Loucy (cell line): ENCODE measurements at regions not wholly inside any gene's neighbourhood (a gene's known extent, or its start where the extent isn't known, plus 50 kb on each side); places are given as distances from the start of the nearest gene placed in this dataset.

Experiments
- H2AFZ ChIP-seq: fragments of 200-600 bp; sonication (generic); 2 replicates; pipeline ENCODE4 v1.6.0; 2016; ENCODE audit warnings: antibody characterized with exemption, mild to moderate bottlenecking, low read length, moderate library complexity
- H3F3A ChIP-seq: fragments of 200-600 bp; 2 replicates; pipeline ENCODE4 v1.6.0; 2016; ENCODE audit warnings: antibody characterized with exemption, low read depth, mild to moderate bottlenecking
- H3K27me3 ChIP-seq: fragments of 200-600 bp; sonication (generic); 2 replicates; pipeline ENCODE4 v1.6.1; 2014; ENCODE audit warnings: low read length, mild to moderate bottlenecking; ENCODE audit not compliant: insufficient read depth, poor library complexity, severe bottlenecking
- H3K36me3 ChIP-seq: fragments of 200-600 bp; sonication (generic); 2 replicates; pipeline ENCODE4 v1.6.1; 2016; ENCODE audit warnings: low read length; ENCODE audit not compliant: insufficient read depth
- H3K4me1 ChIP-seq: fragments of 200-600 bp; sonication (generic); 2 replicates; pipeline ENCODE4 v1.5.1; 2014; ENCODE audit warnings: low read length, mild to moderate bottlenecking; ENCODE audit not compliant: insufficient read depth, poor library complexity, severe bottlenecking
- H3K4me2 ChIP-seq: fragments of 200-600 bp; sonication (generic); 2 replicates; pipeline ENCODE4 v1.6.0; 2014; ENCODE audit warnings: antibody characterized with exemption, low read length, low read depth, mild to moderate bottlenecking; ENCODE audit not compliant: poor library complexity, severe bottlenecking
- H3K4me3 ChIP-seq: fragments of 200-600 bp; sonication (generic); 2 replicates; pipeline ENCODE4 v1.5.1; 2014; ENCODE audit warnings: low read length, mild to moderate bottlenecking, mixed read lengths; ENCODE audit not compliant: poor library complexity, severe bottlenecking
- H3K79me2 ChIP-seq: fragments of 200-600 bp; sonication (generic); 2 replicates; pipeline ENCODE4 v1.6.1; 2014; ENCODE audit warnings: low read length; ENCODE audit not compliant: insufficient read depth
- H3K9ac ChIP-seq: fragments of 200-600 bp; sonication (generic); 2 replicates; pipeline ENCODE4 v1.6.0; 2014; ENCODE audit warnings: mild to moderate bottlenecking, low read depth, low read length, moderate library complexity; ENCODE audit not compliant: poor library complexity, severe bottlenecking
- H3K9me2 ChIP-seq: fragments of 200-600 bp; sonication (generic); replicated peaks from 2 replicates; pipeline ENCODE4 v1.6.1; 2016; ENCODE audit warnings: low read depth, low read length, mixed read lengths
- H3K9me3 ChIP-seq: fragments of 200-600 bp; sonication (generic); 2 replicates; pipeline ENCODE4 v1.6.1; 2014; ENCODE audit warnings: mild to moderate bottlenecking, antibody characterized with exemption, low read length, low read depth; ENCODE audit not compliant: insufficient read depth
- H4K20me1 ChIP-seq: fragments of 200-600 bp; sonication (generic); 2 replicates; pipeline ENCODE4 v1.6.0; 2014; ENCODE audit warnings: antibody characterized with exemption, low read length, mild to moderate bottlenecking; ENCODE audit not compliant: insufficient read depth, poor library complexity, severe bottlenecking
- EZH2phosphoT487 ChIP-seq: fragments of 200-600 bp; IDR thresholded peaks from 2 replicates; pipeline ENCODE4 v1.6.1; 2018; ENCODE audit warnings: antibody characterized with exemption, mild to moderate bottlenecking, moderate library complexity, borderline replicate concordance
- TF ChIP-seq, protein P1 (sequence below): fragments of 200-600 bp; sonication (generic); conservative IDR thresholded peaks from 2 replicates; pipeline ENCODE4 v1.5.1; 2014; ENCODE audit warnings: mild to moderate bottlenecking, antibody characterized with exemption, low read length

DNA sequence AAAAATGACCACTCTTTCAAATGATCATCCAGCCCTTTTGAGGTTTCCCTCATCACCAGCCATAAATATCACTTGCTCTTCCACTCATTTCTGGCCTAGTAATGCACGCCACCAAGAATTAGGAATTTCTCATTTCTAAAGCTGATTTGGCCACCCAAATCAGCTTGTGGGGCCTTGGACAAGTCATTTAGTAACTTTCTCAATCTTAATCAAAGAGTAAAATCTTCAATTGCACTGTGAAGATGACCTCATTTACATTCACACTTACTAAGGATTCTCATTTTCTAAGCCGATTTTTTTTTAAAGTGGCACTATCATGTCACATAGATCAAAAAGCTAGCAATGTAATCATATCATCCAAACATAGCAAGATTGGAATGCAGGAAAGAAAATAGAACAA lies 150.0 kb upstream of the HHIP start:
- Histone ChIP-seq H3F3A (no peaks in the 10 kb centered on the region), H3K27me3 (no peaks in the 10 kb centered on the region), H3K4me1 (peaks cover 21% of the 10 kb centered on the region), H3K9me3 (no peaks in the 10 kb centered on the region), H2AFZ (no peak overlapping the region), H3K9me2 (no peaks in the 10 kb centered on the region), H4K20me1 (no peaks in the 10 kb centered on the region), H3K9ac (no peak overlapping the region), H3K4me3 (no peak overlapping the region), H3K4me2 (no peak overlapping the region), H3K36me3 (no peaks in the 10 kb centered on the region), H3K79me2 (no peaks in the 10 kb centered on the region)
- TF ChIP-seq, protein P1, sequence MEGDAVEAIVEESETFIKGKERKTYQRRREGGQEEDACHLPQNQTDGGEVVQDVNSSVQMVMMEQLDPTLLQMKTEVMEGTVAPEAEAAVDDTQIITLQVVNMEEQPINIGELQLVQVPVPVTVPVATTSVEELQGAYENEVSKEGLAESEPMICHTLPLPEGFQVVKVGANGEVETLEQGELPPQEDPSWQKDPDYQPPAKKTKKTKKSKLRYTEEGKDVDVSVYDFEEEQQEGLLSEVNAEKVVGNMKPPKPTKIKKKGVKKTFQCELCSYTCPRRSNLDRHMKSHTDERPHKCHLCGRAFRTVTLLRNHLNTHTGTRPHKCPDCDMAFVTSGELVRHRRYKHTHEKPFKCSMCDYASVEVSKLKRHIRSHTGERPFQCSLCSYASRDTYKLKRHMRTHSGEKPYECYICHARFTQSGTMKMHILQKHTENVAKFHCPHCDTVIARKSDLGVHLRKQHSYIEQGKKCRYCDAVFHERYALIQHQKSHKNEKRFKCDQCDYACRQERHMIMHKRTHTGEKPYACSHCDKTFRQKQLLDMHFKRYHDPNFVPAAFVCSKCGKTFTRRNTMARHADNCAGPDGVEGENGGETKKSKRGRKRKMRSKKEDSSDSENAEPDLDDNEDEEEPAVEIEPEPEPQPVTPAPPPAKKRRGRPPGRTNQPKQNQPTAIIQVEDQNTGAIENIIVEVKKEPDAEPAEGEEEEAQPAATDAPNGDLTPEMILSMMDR, result no peak
- TF ChIP-seq EZH2phosphoT487, result no peak

GRCh38 chr4:144499777-144500176 lies 146.2 kb upstream of the HHIP start:
- Histone ChIP-seq H3K4me1 (peaks cover 59% of the 10 kb centered on the region), H3K9me2 (no peaks in the 10 kb centered on the region), H3K27me3 (no peaks in the 10 kb centered on the region), H2AFZ (0 out of 2 replicates have a peak overlapping the region, but pooled peaks have one; percentile 3), H3K4me2 (no peak overlapping the region), H3F3A (peaks cover 5% of the 10 kb centered on the region; the same call in 1 of the 2 replicates), H3K9ac (no peak overlapping the region), H3K36me3 (no peaks in the 10 kb centered on the region), H3K9me3 (no peaks in the 10 kb centered on the region), H3K4me3 (no peak overlapping the region), H3K79me2 (no peaks in the 10 kb centered on the region), H4K20me1 (no peaks in the 10 kb centered on the region)
- TF ChIP-seq, protein P1, result no peak
- TF ChIP-seq EZH2phosphoT487, result no peak

GRCh38 chr4:144501231-144501780 lies 144.7 kb upstream of the HHIP start:
- peak overlapping the region; percentile 73 for H3K4me2 ChIP-seq
- H3K9me2 ChIP-seq, result no peaks in the 10 kb centered on the region
- H4K20me1 ChIP-seq, result no peaks in the 10 kb centered on the region
- H3K36me3 ChIP-seq, result no peaks in the 10 kb centered on the region
- H3K4me1 ChIP-seq, result peaks cover 71% of the 10 kb centered on the region
- H2AFZ ChIP-seq, result peak overlapping the region; percentile 44; the same call in 1 of the 2 replicates
- H3K79me2 ChIP-seq, result no peaks in the 10 kb centered on the region
- H3K9ac ChIP-seq, result peak overlapping the region; percentile 42
- peaks cover 5% of the 10 kb centered on the region; the same call in 1 of the 2 replicates for H3F3A ChIP-seq
- TF ChIP-seq, protein P1, result no peak
- no peak for TF ChIP-seq EZH2phosphoT487
- peak overlapping the region; percentile 38 for H3K4me3 ChIP-seq
- no peaks in the 10 kb centered on the region for H3K9me3 ChIP-seq
- H3K27me3 ChIP-seq, result no peaks in the 10 kb centered on the region
